MM.1S (cell line): ENCODE measurements at regions not wholly inside any gene's neighbourhood (a gene's known extent, or its start where the extent isn't known, plus 50 kb on each side); places are given as distances from the start of the nearest gene placed in this dataset.

Source experiments
- DNase-seq: peaks from one replicate; pipeline ENCODE4 v3.0.0-alpha.2; 2015
- H2AFZ ChIP-seq: fragments of 300-600 bp; sonication (generic); 2 replicates; pipeline ENCODE4 v1.6.0; 2016; ENCODE audit warnings: antibody characterized with exemption, low read length
- H3F3A ChIP-seq: fragments of 300-600 bp; sonication (generic); 2 replicates; pipeline ENCODE4 v1.6.1; 2016; ENCODE audit warnings: mild to moderate bottlenecking, antibody characterized with exemption, low read length, moderate library complexity, mixed read lengths; ENCODE audit not compliant: insufficient read depth
- H3K27ac ChIP-seq: fragments of 300-600 bp; sonication (generic); 2 replicates; pipeline ENCODE4 v1.5.1; 2016; ENCODE audit warnings: mild to moderate bottlenecking, low read length
- H3K27me3 ChIP-seq: fragments of 300-600 bp; sonication (generic); replicated peaks from 2 replicates; pipeline ENCODE4 v1.6.0; 2016; ENCODE audit warnings: low read length; ENCODE audit not compliant: insufficient read depth
- H3K36me3 ChIP-seq: fragments of 300-600 bp; sonication (generic); replicated peaks from 2 replicates; pipeline ENCODE4 v1.6.1; 2016; ENCODE audit warnings: mild to moderate bottlenecking, low read length, mixed read lengths; ENCODE audit not compliant: insufficient read depth
- H3K4me1 ChIP-seq: fragments of 300-600 bp; sonication (generic); 2 replicates; pipeline ENCODE4 v1.6.1; 2016; ENCODE audit warnings: low read length, mixed read lengths
- H3K4me2 ChIP-seq: fragments of 300-600 bp; sonication (generic); 2 replicates; pipeline ENCODE4 v1.6.0; 2016; ENCODE audit warnings: low read depth, low read length
- H3K4me3 ChIP-seq: fragments of 300-600 bp; sonication (generic); 2 replicates; pipeline ENCODE4 v1.5.1; 2016; ENCODE audit warnings: low read length, mixed read lengths
- H3K79me2 ChIP-seq: fragments of 300-600 bp; sonication (generic); 2 replicates; pipeline ENCODE4 v1.6.1; 2016; ENCODE audit warnings: mixed run types, low read length, mixed read lengths
- H3K9ac ChIP-seq: fragments of 300-600 bp; sonication (generic); 2 replicates; pipeline ENCODE4 v1.6.1; 2016; ENCODE audit warnings: low read length, mixed read lengths
- H3K9me2 ChIP-seq: fragments of 300-600 bp; sonication (generic); replicated peaks from 2 replicates; pipeline ENCODE4 v1.6.1; 2016; ENCODE audit warnings: mild to moderate bottlenecking, low read length, mixed read lengths; ENCODE audit not compliant: insufficient read depth
- H3K9me3 ChIP-seq: fragments of 300-600 bp; sonication (generic); replicated peaks from 2 replicates; pipeline ENCODE4 v1.6.1; 2016; ENCODE audit warnings: mild to moderate bottlenecking, low read length, mixed read lengths; ENCODE audit not compliant: insufficient read depth
- H4K20me1 ChIP-seq: fragments of 300-600 bp; sonication (generic); 2 replicates; pipeline ENCODE4 v1.6.1; 2016; ENCODE audit warnings: mild to moderate bottlenecking, low read length, moderate library complexity, mixed read lengths; ENCODE audit not compliant: insufficient read depth
- CTCF ChIP-seq: fragments of 300-600 bp; sonication (generic); IDR thresholded peaks from 2 replicates; pipeline ENCODE4 v1.5.1; 2016; ENCODE audit warnings: antibody characterized with exemption, low read length, mixed read lengths
- EZH2 ChIP-seq: fragments of 300-600 bp; sonication (generic); optimal IDR thresholded peaks from 2 replicates; pipeline ENCODE3; 2017; ENCODE audit warnings: low read depth, mild to moderate bottlenecking, antibody characterized with exemption, low read length, mixed read lengths
- EZH2phosphoT487 ChIP-seq: fragments of 300-600 bp; sonication (generic); IDR thresholded peaks from 2 replicates; pipeline ENCODE4 v1.6.1; 2018; ENCODE audit warnings: antibody characterized with exemption, low read length

GRCh38 chr7:46321556-46322205 lies 400.6 kb upstream of the IGFBP3 start:
- TF ChIP-seq EZH2phosphoT487, result no peak
- no peak for TF ChIP-seq EZH2
- no peak for TF ChIP-seq CTCF
- no peaks in the 10 kb centered on the region for H3F3A ChIP-seq
- no peaks in the 10 kb centered on the region for H3K36me3 ChIP-seq
- no peak overlapping the region for H3K27ac ChIP-seq
- no peak overlapping the region for H3K4me3 ChIP-seq
- H3K4me2 ChIP-seq, result no peak overlapping the region
- H3K9ac ChIP-seq, result no peak overlapping the region
- H3K9me2 ChIP-seq, result no peaks in the 10 kb centered on the region
- DNase-seq, result no peak
- H4K20me1 ChIP-seq, result no peaks in the 10 kb centered on the region
- H3K27me3 ChIP-seq, result no peaks in the 10 kb centered on the region
- no peaks in the 10 kb centered on the region for H3K79me2 ChIP-seq
- H2AFZ ChIP-seq, result no peak overlapping the region
- no peaks in the 10 kb centered on the region for H3K4me1 ChIP-seq
- no peaks in the 10 kb centered on the region for H3K9me3 ChIP-seq

- Histone ChIP-seq H3K36me3 (no peaks in the 10 kb centered on the region), H3K27me3 (no peaks in the 10 kb centered on the region), H3F3A (no peaks in the 10 kb centered on the region), H3K9ac (no peak overlapping the region), H3K4me1 (no peaks in the 10 kb centered on the region), H3K79me2 (no peaks in the 10 kb centered on the region), H3K27ac (no peak overlapping the region), H3K9me2 (no peaks in the 10 kb centered on the region), H4K20me1 (no peaks in the 10 kb centered on the region), H3K9me3 (no peaks in the 10 kb centered on the region), H3K4me2 (no peak overlapping the region), H2AFZ (no peak overlapping the region), H3K4me3 (no peak overlapping the region)
- DNase-seq, result no peak
- TF ChIP-seq EZH2phosphoT487 (no peak), EZH2 (no peak), CTCF (no peak)
Observed at GRCh38 chr7:46320956-46321355, 399.9 kb upstream of the IGFBP3 start.

- Histone ChIP-seq H2AFZ (no peak overlapping the region), H3K4me3 (no peak overlapping the region)
Observed at GRCh38 chr7:46319841-46320240, 398.8 kb upstream of the IGFBP3 start.

More at GRCh38 chr7:46319841-46320240, 398.8 kb upstream of the IGFBP3 start:
- Histone ChIP-seq H3K27me3 (no peaks in the 10 kb centered on the region), H3K4me1 (no peaks in the 10 kb centered on the region), H3K9me2 (no peaks in the 10 kb centered on the region), H3K9me3 (no peaks in the 10 kb centered on the region), H3F3A (no peaks in the 10 kb centered on the region), H3K36me3 (no peaks in the 10 kb centered on the region), H3K9ac (no peak overlapping the region), H4K20me1 (no peaks in the 10 kb centered on the region), H3K27ac (no peak overlapping the region), H3K79me2 (no peaks in the 10 kb centered on the region), H3K4me2 (no peak overlapping the region)
- no peak for DNase-seq
- TF ChIP-seq CTCF (no peak), EZH2phosphoT487 (no peak), EZH2 (no peak)
